SK-N-MC (cell line): ENCODE measurements at regions not wholly inside any gene's neighbourhood (a gene's known extent, or its start where the extent isn't known, plus 50 kb on each side); places are given as distances from the start of the nearest gene placed in this dataset.
A peak's percentile ranks its signal among the peaks of the same experiment; 100 is the strongest.

ENCODE experiments used
- DNase-seq: peaks from one replicate; pipeline ENCODE4 v3.0.0-alpha.2; 2011; ENCODE audit warnings: low read depth, low spot score
- H3K27ac ChIP-seq: fragments of 200-600 bp; sonication (generic); 2 replicates; pipeline ENCODE4 v1.5.1; 2016; ENCODE audit warnings: mixed run types
- H3K36me3 ChIP-seq: fragments of 200-600 bp; sonication (generic); 2 replicates; pipeline ENCODE4 v1.6.1; 2017; ENCODE audit warnings: antibody characterized with exemption, low read length, mixed read lengths; ENCODE audit not compliant: insufficient read depth
- H3K4me3 ChIP-seq: fragments of 200-600 bp; sonication (generic); 2 replicates; pipeline ENCODE4 v1.5.1; 2016
- H3K9ac ChIP-seq: fragments of 200-600 bp; sonication (generic); 2 replicates; pipeline ENCODE4 v1.8.0; 2017; ENCODE audit warnings: mixed run types, mixed read lengths; ENCODE audit not compliant: insufficient read length
- H3K9me3 ChIP-seq: fragments of 200-600 bp; sonication (generic); 2 replicates; pipeline ENCODE4 v1.6.1; 2017; ENCODE audit warnings: low read depth, mild to moderate bottlenecking, antibody characterized with exemption, low read length, moderate library complexity, mixed read lengths
- EZH2 ChIP-seq: fragments of 200-600 bp; sonication (generic); IDR thresholded peaks from one replicate; pipeline ENCODE4 v1.6.1; 2017; ENCODE audit warnings: antibody characterized with exemption
- FOXP2 ChIP-seq: optimal IDR thresholded peaks from 2 replicates; pipeline ENCODE3; 2011; ENCODE audit warnings: mild to moderate bottlenecking, moderate library complexity; ENCODE audit not compliant: insufficient read depth; ENCODE audit errors: extremely low read length, control extremely low read depth
- POLR2AphosphoS5 ChIP-seq: IDR thresholded peaks from 2 replicates; pipeline ENCODE4 v1.6.1; 2012; ENCODE audit warnings: mild to moderate bottlenecking, low read depth, low read length, borderline replicate concordance

GRCh38 chr2:133790711-133791110 lies 222.4 kb upstream of the NCKAP5 start:
- Histone ChIP-seq H3K36me3 (no peaks in the 10 kb centered on the region), H3K9ac (no peak overlapping the region), H3K4me3 (no peak overlapping the region), H3K27ac (no peak overlapping the region), H3K9me3 (peaks cover 12% of the 10 kb centered on the region; the same call in 1 of the 2 replicates)
- no peak for TF ChIP-seq FOXP2
- no peak for TF ChIP-seq EZH2
- TF ChIP-seq POLR2AphosphoS5 = no peak
- DNase-seq = no peak

GRCh38 chr2:133791191-133791590 lies 222.9 kb upstream of the NCKAP5 start:
- no peaks in the 10 kb centered on the region for H3K36me3 ChIP-seq
- peak overlapping the region; percentile 49; the same call in 1 of the 2 replicates for H3K27ac ChIP-seq
- peaks cover 12% of the 10 kb centered on the region; the same call in 1 of the 2 replicates for H3K9me3 ChIP-seq
- DNase-seq = no peak
- H3K9ac ChIP-seq = no peak overlapping the region
- TF ChIP-seq EZH2 = no peak
- no peak for TF ChIP-seq FOXP2
- no peak for TF ChIP-seq POLR2AphosphoS5
- H3K4me3 ChIP-seq = no peak overlapping the region

GRCh38 chr2:133792223-133792622 lies 224.0 kb upstream of the NCKAP5 start:
- TF ChIP-seq POLR2AphosphoS5 (no peak), EZH2 (no peak), FOXP2 (no peak)
- H3K9me3 ChIP-seq = peaks cover 17% of the 10 kb centered on the region; the same call in 1 of the 2 replicates
- H3K27ac ChIP-seq = no peak overlapping the region
- H3K9ac ChIP-seq = no peak overlapping the region
- no peak overlapping the region for H3K4me3 ChIP-seq
- no peak for DNase-seq
- no peaks in the 10 kb centered on the region for H3K36me3 ChIP-seq

GRCh38 chr2:133794114-133794513 lies 225.9 kb upstream of the NCKAP5 start:
- TF ChIP-seq FOXP2 (no peak), POLR2AphosphoS5 (no peak), EZH2 (no peak)
- H3K9me3 ChIP-seq = peaks cover 17% of the 10 kb centered on the region; the same call in 1 of the 2 replicates
- no peak overlapping the region for H3K4me3 ChIP-seq
- no peak for DNase-seq
- no peak overlapping the region for H3K9ac ChIP-seq
- no peaks in the 10 kb centered on the region for H3K36me3 ChIP-seq
- H3K27ac ChIP-seq = no peak overlapping the region

DNA sequence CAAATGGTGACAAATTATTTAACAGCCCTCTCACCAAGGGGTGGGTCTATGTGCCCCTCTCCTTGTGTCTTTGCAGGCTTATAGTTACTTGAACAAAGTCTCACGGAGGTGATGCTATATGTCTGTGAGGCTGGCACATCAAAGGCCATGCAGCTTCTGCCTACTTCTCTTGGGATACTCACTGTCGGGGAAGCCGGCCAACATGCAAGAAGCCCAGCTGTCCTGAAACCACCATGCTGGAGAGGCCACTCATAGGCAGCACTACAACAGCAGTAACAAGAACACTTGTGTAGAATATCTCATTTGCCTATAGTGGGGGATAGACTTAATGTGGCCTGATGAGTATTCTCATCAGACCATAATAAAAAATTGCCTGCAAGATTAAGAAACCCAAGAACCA lies 233.7 kb upstream of the NCKAP5 start:
- Histone ChIP-seq H3K4me3 (no peak overlapping the region), H3K9me3 (peaks cover 1% of the 10 kb centered on the region; the same call in 1 of the 2 replicates), H3K36me3 (no peaks in the 10 kb centered on the region), H3K27ac (no peak overlapping the region), H3K9ac (no peak overlapping the region)
- no peak for DNase-seq
- TF ChIP-seq EZH2 = no peak
- no peak for TF ChIP-seq FOXP2
- TF ChIP-seq POLR2AphosphoS5 = no peak

DNA sequence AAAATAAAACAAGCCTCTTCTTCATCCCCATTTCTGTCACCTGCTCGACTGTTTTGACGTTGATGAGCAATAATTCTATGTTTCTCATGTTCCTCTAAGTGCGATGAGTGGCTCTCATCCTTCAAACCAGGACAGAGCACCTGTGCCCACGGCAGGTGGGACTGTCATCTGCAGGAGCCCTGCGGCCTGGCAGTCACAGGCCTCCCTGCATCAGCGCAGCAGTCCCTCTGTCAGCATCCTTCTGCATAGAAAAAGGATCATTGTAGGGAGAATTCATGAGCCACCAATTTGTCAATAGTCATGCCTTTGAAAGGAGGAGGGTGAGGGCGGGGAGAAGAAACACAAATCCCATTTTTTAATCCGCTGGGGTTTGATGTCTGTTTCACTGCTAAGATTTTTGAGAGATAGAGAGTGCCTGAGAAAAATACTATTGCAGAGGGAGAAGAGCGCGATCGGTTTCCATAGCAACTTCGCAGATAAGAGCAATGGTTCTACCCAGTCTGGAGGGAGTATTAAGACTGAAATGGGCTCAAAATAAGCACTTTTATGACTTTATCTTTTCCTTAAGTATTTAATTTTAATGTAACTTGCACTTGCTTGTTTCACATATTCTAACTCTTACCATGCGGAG lies 234.3 kb upstream of the NCKAP5 start:
- DNase-seq = no peak
- Histone ChIP-seq H3K27ac (no peak overlapping the region), H3K36me3 (no peaks in the 10 kb centered on the region), H3K9me3 (no peaks in the 10 kb centered on the region), H3K4me3 (no peak overlapping the region), H3K9ac (no peak overlapping the region)
- TF ChIP-seq POLR2AphosphoS5 = no peak
- TF ChIP-seq EZH2 = no peak

DNA sequence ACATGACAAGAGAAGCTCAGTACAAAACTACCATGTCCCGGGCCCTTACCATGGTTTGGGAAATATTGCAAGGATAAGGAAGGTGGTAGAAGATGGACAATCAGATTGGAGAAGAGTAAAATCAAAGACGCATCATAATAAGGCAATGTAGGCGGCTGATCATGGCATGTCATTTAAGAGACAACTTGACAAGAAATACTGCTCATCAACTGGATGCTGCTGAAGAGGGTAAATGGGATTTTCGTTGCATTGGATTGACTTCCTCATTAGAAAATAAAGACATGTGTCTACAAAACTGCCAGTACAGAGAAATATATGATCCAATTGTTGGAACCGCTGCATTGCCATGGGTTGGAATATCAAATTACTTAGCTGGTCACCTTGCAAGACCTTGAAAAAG lies 238.3 kb upstream of the NCKAP5 start:
- TF ChIP-seq FOXP2 (no peak), EZH2 (no peak), POLR2AphosphoS5 (no peak)

GRCh38 chr2:133809485-133809884 lies 241.2 kb upstream of the NCKAP5 start:
- no peak overlapping the region for H3K27ac ChIP-seq
- no peaks in the 10 kb centered on the region for H3K9me3 ChIP-seq
- H3K4me3 ChIP-seq = no peak overlapping the region
- H3K9ac ChIP-seq = no peak overlapping the region
- no peak for DNase-seq
- H3K36me3 ChIP-seq = no peaks in the 10 kb centered on the region
- no peak for TF ChIP-seq POLR2AphosphoS5
- TF ChIP-seq FOXP2 = no peak

More for the DNA sequence above, 238.3 kb upstream of the NCKAP5 start:
- Histone ChIP-seq H3K9me3 (no peaks in the 10 kb centered on the region), H3K27ac (no peak overlapping the region), H3K36me3 (no peaks in the 10 kb centered on the region), H3K9ac (no peak overlapping the region), H3K4me3 (no peak overlapping the region)
- no peak for DNase-seq

DNA sequence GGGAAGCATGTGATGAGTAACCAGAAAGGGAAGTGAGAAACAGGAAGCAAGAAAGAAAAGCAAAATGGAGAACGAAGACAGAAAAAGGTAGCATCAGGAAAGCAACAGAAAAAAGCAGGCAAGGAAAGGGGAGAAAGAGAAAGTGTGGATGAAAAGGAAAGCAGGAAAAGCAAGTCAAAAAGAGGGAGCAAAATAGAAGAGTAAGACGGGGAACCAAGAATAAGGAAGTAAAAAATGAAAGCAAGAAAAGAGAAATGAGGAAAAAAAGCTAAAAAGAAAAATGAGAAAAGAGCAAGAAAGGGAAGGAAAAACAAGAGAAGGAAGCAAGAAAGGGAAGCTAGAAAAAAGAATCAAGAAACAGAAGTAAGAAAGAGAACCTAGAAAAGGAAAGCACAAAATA lies 242.3 kb upstream of the NCKAP5 start:
- H3K36me3 ChIP-seq = no peaks in the 10 kb centered on the region
- H3K9me3 ChIP-seq = no peaks in the 10 kb centered on the region
- no peak for DNase-seq
- no peak overlapping the region for H3K9ac ChIP-seq
- no peak for TF ChIP-seq FOXP2
- no peak for TF ChIP-seq POLR2AphosphoS5
- TF ChIP-seq EZH2 = no peak
- H3K27ac ChIP-seq = no peak overlapping the region
- no peak overlapping the region for H3K4me3 ChIP-seq
